Right lobe of liver (tissue), 6 donors: ENCODE measurements at regions not wholly inside any gene's neighbourhood (a gene's known extent, or its start where the extent isn't known, plus 50 kb on each side); places are given as distances from the start of the nearest gene placed in this dataset.

Experiments
- ATAC-seq, 4 donors: fragments of 200-7000 bp; cut with Tn5 transposase; one replicate each; pipeline ENCODE4 v1.9.1; 2020; ENCODE audit warnings: mild to moderate bottlenecking in 4 of 4, moderate library complexity in 4 of 4
- DNase-seq, 3 donors: peaks; one replicate each; pipeline ENCODE4 v3.0.0-alpha.2; 2020
- H3K27ac ChIP-seq, 3 donors: fragments of 200-600 bp; one replicate each; pipeline ENCODE4 v1.8.0; 2022
- H3K27me3 ChIP-seq, 2 donors: fragments of 200-600 bp; one replicate each; pipeline ENCODE4 v1.8.0; 2022
- H3K36me3 ChIP-seq, 4 donors: fragments of 200-600 bp; sonication (generic) in 1 of 4; one replicate each; pipeline versions ENCODE4 v1.5.1 to v1.8.0; 2017 to 2022; ENCODE audit warnings: control low read depth in 1 of 4
- H3K4me1 ChIP-seq, 4 donors: fragments of 200-600 bp; sonication (generic) in 1 of 4; one replicate each; pipeline versions ENCODE4 v1.5.1 to v1.8.0; 2017 to 2022; ENCODE audit warnings: control low read depth in 1 of 4
- H3K4me3 ChIP-seq, 3 donors: fragments of 200-600 bp; one replicate each; pipeline ENCODE4 v1.8.0; 2022
- H3K9me3 ChIP-seq, 4 donors: fragments of 200-600 bp; sonication (generic) in 1 of 4; one replicate each; pipeline versions ENCODE4 v1.5.1 to v1.8.0; 2017 to 2022; ENCODE audit warnings: control low read depth in 1 of 4
- CTCF ChIP-seq, 4 donors: fragments of 200-600 bp in 3 of 4; fragments of 450-650 bp in 1 of 4; IDR thresholded peaks; one replicate each; pipeline versions ENCODE4 v1.5.1 to v1.8.0; 2016 to 2022; ENCODE audit warnings: antibody characterized with exemption in 4 of 4, mild to moderate bottlenecking in 2 of 4
- POLR2A ChIP-seq: fragments of 450-650 bp; IDR thresholded peaks from one replicate; pipeline ENCODE4 v1.6.1; 2017; ENCODE audit warnings: antibody characterized with exemption, mild to moderate bottlenecking
- WGBS: methylation state at CpG from one replicate; pipeline ENCODE4 v1.1.6; 2018; ENCODE audit warnings: low coverage, low lambda C conversion rate; ENCODE audit not compliant: insufficient coverage; ENCODE audit errors: missing lambda C conversion rate; 5-methylcytosine and 5-hydroxymethylcytosine counted together
- intact Hi-C, 2 donors: fragments of 100-400 bp; cut with DNase I; formaldehyde crosslinking; loops; one replicate each; pipeline versions ENCODE4 v1.11.2 to v1.14.1; 2022
- donor health status: DM: no; HTN: yes; CAD: no.
- donor health status: DM: no; HTN: no; CAD: no.
- donor health status: DM: no; HTN: no; CAD: no.
- donor health status: DM: no; HTN: yes; CAD: no.
- donor health status: DM: no; HTN: yes; CAD: no.

- ATAC-seq: no peak
- WGBS: 57% methylated on average over 1 of the region's 2 CpGs
- TF ChIP-seq POLR2A (no peak), CTCF (IDR thresholded peaks at IDR 0.05) (no peak)
These were observed 72.2 kb upstream of the MAN1A2 start for GRCh38 chr1:117295001-117295400.

DNA sequence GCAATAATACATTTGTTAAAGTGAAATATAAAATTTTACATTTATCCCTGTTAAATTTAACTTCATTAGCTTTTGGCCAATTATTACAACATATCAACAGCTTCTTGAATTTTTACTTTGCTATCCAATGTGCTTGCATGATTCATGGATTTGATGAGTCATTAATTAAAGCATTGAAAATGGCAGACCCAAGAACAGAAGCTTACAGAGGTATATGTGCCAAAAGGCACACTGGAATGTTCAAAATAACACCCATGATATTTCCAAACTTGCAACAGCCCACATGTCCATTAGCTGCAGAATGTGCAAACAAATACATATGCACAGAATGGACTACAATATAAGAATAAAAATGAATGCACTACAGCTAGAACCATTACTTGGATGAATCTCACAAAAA lies 76.4 kb upstream of the MAN1A2 start:
- Histone ChIP-seq H3K36me3 (no peaks in the 10 kb centered on the region), H3K4me3 (no peak overlapping the region), H3K4me1 (no peaks in the 10 kb centered on the region), H3K9me3 (no peaks in the 10 kb centered on the region), H3K27ac (no peak overlapping the region), H3K27me3 (no peaks in the 10 kb centered on the region)
- intact Hi-C loops: no loop called here
- TF ChIP-seq POLR2A (no peak), CTCF (IDR thresholded peaks at IDR 0.05) (no peak)
- no peak for DNase-seq
- no peak for ATAC-seq

More at GRCh38 chr1:117295001-117295400, 72.2 kb upstream of the MAN1A2 start:
- Histone ChIP-seq H3K4me3 (no peak overlapping the region), H3K27ac (no peak overlapping the region), H3K36me3 (no peaks in the 10 kb centered on the region), H3K9me3 (no peaks in the 10 kb centered on the region), H3K4me1 (no peaks in the 10 kb centered on the region), H3K27me3 (no peaks in the 10 kb centered on the region)
- DNase-seq: no peak
- intact Hi-C loops: no loop called here

- Histone ChIP-seq H3K4me3 (no peak overlapping the region), H3K27me3 (no peaks in the 10 kb centered on the region), H3K36me3 (no peaks in the 10 kb centered on the region), H3K4me1 (no peaks in the 10 kb centered on the region), H3K27ac (no peak overlapping the region), H3K9me3 (no peaks in the 10 kb centered on the region)
- WGBS: 64% methylated on average over 3 of the region's 3 CpGs
- no peak for DNase-seq
- intact Hi-C loops: no loop called here
- no peak for ATAC-seq
- TF ChIP-seq CTCF (IDR thresholded peaks at IDR 0.05) (no peak), POLR2A (no peak)
These were observed 77.9 kb upstream of the MAN1A2 start for GRCh38 chr1:117289316-117289870.

GRCh38 chr1:117286562-117286961 lies 75.8 kb upstream of the VTCN1 start:
- no peak for DNase-seq
- Histone ChIP-seq H3K27ac (no peak overlapping the region), H3K4me3 (no peak overlapping the region), H3K9me3 (no peaks in the 10 kb centered on the region), H3K4me1 (no peaks in the 10 kb centered on the region), H3K36me3 (no peaks in the 10 kb centered on the region), H3K27me3 (no peaks in the 10 kb centered on the region)
- no peak for TF ChIP-seq CTCF (IDR thresholded peaks at IDR 0.05)
- TF ChIP-seq POLR2A: no peak
- WGBS: 81% methylated on average over 2 of the region's 2 CpGs
- ATAC-seq: no peak
- intact Hi-C loops: no loop called here

- Histone ChIP-seq H3K27me3 (no peaks in the 10 kb centered on the region), H3K4me3 (no peak overlapping the region), H3K4me1 (no peaks in the 10 kb centered on the region), H3K9me3 (no peaks in the 10 kb centered on the region), H3K27ac (no peak overlapping the region), H3K36me3 (no peaks in the 10 kb centered on the region)
- WGBS: 30% methylated on average over 1 of the region's 1 CpG
- TF ChIP-seq CTCF (IDR thresholded peaks at IDR 0.05) (no peak), POLR2A (no peak)
- no peak for ATAC-seq
- intact Hi-C loops: no loop called here
- no peak for DNase-seq
These were observed 75.4 kb upstream of the VTCN1 start for GRCh38 chr1:117286145-117286544.
